Right lung (tissue), 2 donors: ENCODE measurements at regions not wholly inside any gene's neighbourhood (a gene's known extent, or its start where the extent isn't known, plus 50 kb on each side); places are given as distances from the start of the nearest gene placed in this dataset.

Source experiments
- DNase-seq, 2 donors: peaks; one replicate each; pipeline ENCODE4 v3.0.0-alpha.2; 2013

- no peak for DNase-seq
These were observed 411.1 kb upstream of the CDH4 start for GRCh38 chr20:60840971-60841370.

- DNase-seq: no peak
These were observed 406.9 kb upstream of the CDH4 start for GRCh38 chr20:60845146-60845545.

- DNase-seq: no peak
These were observed 400.0 kb upstream of the CDH4 start for GRCh38 chr20:60851826-60852704.

- no peak for DNase-seq
These were observed 394.4 kb upstream of the CDH4 start for GRCh38 chr20:60857708-60858107.

- no peak for DNase-seq
These were observed 389.5 kb upstream of the CDH4 start for GRCh38 chr20:60862601-60863000.

GRCh38 chr20:60863548-60863947 is 388.5 kb upstream of the CDH4 start:
- no peak for DNase-seq

GRCh38 chr20:60867589-60867988 is 384.5 kb upstream of the CDH4 start:
- DNase-seq: no peak

GRCh38 chr20:60868316-60868891 is 383.7 kb upstream of the CDH4 start:
- no peak for DNase-seq

- no peak for DNase-seq
These were observed 383.0 kb upstream of the CDH4 start for GRCh38 chr20:60869087-60869486.

- DNase-seq: no peak
These were observed 382.4 kb upstream of the CDH4 start for GRCh38 chr20:60869625-60870024.

- no peak for DNase-seq
These were observed 382.0 kb upstream of the CDH4 start for GRCh38 chr20:60870040-60870439.

GRCh38 chr20:60872224-60872623 is 379.8 kb upstream of the CDH4 start:
- DNase-seq: no peak

- DNase-seq: no peak
These were observed 374.8 kb upstream of the CDH4 start for GRCh38 chr20:60877071-60877857.

- no peak for DNase-seq
These were observed 369.2 kb upstream of the CDH4 start for GRCh38 chr20:60882836-60883235.

- no peak for DNase-seq
These were observed 368.6 kb upstream of the CDH4 start for GRCh38 chr20:60883496-60883895.

GRCh38 chr20:60884277-60884676 is 367.8 kb upstream of the CDH4 start:
- no peak for DNase-seq

GRCh38 chr20:60888771-60889170 is 363.3 kb upstream of the CDH4 start:
- no peak for DNase-seq

GRCh38 chr20:60892095-60892813 is 359.8 kb upstream of the CDH4 start:
- no peak for DNase-seq

- no peak for DNase-seq
These were observed 358.0 kb upstream of the CDH4 start for GRCh38 chr20:60894091-60894490.

- DNase-seq: no peak
These were observed 356.5 kb upstream of the CDH4 start for GRCh38 chr20:60895363-60896079.

GRCh38 chr20:60897976-60898375 is 354.1 kb upstream of the CDH4 start:
- DNase-seq: no peak
